ENCODE measurements at regions not wholly inside any gene's neighbourhood (a gene's known extent, or its start where the extent isn't known, plus 50 kb on each side); places are given as distances from the start of the nearest gene placed in this dataset.

DNA sequence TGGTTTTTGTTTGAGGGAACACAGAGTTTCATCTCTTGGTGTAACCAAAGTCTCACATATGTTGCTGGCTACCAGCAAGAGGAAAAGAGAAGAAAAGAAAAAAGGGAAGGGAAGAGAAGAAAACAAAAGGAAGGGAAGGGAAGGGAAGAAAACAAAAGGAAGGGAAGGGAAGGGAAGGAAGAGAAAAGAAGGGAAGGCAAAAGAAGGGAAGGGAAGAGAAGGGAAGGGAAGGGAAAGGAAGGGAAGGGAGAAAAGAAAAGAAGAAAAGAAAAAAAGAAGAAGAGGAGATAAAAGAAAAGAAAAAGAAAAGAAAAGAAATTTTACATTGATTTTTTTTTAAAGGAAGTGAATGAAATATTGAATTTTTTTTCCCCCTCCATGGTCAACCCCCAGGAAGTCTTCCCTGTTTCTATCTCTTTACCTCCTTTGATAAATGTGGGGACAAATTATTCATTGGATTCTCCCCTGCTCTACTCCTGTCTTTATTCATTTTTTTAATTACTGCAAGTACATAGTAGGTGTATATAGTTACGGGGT, 228.0 kb downstream of the SHOX start:
- TF ChIP-seq, protein P1, sequence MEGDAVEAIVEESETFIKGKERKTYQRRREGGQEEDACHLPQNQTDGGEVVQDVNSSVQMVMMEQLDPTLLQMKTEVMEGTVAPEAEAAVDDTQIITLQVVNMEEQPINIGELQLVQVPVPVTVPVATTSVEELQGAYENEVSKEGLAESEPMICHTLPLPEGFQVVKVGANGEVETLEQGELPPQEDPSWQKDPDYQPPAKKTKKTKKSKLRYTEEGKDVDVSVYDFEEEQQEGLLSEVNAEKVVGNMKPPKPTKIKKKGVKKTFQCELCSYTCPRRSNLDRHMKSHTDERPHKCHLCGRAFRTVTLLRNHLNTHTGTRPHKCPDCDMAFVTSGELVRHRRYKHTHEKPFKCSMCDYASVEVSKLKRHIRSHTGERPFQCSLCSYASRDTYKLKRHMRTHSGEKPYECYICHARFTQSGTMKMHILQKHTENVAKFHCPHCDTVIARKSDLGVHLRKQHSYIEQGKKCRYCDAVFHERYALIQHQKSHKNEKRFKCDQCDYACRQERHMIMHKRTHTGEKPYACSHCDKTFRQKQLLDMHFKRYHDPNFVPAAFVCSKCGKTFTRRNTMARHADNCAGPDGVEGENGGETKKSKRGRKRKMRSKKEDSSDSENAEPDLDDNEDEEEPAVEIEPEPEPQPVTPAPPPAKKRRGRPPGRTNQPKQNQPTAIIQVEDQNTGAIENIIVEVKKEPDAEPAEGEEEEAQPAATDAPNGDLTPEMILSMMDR (IDR thresholded peaks at IDR 0.05) = no peak

DNA sequence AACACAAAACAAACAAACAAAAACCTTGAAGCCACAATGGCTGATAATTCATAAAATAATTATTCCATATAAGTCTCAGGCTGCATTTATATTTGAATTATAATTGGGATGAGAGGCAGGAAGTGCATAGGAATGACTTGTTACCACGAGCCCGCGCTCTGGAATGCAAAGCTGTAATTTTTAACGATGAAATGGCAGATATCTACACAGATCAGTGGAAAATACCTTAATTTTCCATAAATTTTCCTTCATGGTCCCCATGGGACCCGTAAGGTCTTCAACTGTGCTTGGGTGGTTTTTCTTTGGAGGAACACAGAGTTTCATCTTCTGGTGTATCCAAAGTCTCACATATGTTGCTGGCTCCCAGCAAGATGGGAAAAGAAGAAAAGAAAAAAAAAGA, 226.8 kb downstream of the SHOX start:
- TF ChIP-seq, protein P1 (IDR thresholded peaks at IDR 0.05) = no peak

DNA sequence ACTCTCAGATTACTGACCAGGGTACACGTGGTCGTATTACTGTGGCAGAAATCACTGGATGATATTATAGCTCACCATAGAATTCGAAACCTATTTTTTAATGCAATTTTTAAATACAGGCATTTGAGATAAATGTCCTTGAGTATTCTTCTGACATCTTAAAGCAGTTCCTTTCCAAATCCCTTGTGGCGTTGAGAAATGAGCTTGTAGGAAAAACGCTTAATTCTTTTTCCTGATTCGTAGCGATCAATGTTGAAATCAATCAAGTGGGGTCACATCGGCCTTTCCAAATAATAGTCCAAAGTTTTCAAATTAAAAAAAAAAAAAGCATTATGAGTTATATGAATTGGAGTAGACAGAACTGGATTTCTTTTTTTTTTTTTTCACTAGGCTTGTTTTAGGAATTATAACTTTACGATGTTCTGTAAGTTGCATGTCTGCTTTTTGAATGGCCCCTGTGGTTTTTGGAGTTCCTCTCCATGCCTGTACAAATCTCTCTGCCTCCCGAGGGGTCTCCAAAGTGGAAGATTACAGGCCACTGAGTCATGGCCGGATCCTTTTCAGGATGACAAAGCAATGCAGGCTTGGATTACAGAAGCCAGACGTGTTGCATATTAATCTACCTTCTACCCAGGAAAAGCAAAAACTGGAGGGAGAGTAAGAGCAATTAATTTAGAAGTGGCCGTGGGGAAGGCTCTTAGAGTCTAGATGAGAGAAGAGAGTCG, 226.1 kb downstream of the SHOX start:
- TF ChIP-seq, protein P1 (IDR thresholded peaks at IDR 0.05) = no peak

DNA sequence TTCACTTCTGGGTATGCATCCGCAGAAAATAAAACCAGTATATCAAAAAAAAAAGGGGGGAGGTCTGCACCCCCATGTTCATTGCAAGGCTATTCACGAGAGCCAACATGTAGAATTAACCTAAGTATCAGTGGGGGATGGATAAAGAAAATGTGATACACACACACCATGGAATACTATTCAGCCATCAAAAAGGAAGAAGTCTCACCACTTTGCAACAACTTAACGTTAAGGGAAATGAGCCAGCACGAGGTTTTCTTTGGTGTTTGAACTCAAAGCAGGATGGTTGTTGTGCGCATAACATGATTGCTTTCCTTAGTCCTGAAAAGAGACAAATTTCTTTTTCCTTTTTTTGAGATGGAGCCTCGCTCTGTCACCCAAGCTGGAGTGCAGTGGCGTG, 222.7 kb downstream of the SHOX start:
- TF ChIP-seq, protein P1 (IDR thresholded peaks at IDR 0.05) = no peak

DNA sequence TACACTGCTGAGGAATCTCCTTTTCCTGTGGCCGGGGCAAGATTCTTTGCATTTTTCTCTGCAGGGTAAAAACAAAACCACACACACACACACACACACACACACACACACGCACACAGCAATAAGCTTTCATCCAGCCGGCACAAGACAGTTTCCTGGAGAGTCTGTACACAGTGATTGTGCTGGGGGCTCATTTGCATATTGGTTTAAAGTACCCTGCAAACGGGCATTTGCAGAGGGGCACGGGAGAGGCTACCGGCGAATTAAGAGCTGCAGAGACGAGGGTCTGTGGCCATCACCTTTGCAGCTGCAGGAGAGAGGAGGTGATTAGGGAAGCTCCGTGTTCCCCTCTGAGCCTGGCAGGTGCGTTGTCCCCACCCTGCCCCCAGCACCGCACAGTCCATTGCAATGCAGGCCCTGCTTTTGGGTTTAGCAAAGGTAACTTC, 219.9 kb downstream of the SHOX start:
- TF ChIP-seq, protein P1 (IDR thresholded peaks at IDR 0.05) = no peak

DNA sequence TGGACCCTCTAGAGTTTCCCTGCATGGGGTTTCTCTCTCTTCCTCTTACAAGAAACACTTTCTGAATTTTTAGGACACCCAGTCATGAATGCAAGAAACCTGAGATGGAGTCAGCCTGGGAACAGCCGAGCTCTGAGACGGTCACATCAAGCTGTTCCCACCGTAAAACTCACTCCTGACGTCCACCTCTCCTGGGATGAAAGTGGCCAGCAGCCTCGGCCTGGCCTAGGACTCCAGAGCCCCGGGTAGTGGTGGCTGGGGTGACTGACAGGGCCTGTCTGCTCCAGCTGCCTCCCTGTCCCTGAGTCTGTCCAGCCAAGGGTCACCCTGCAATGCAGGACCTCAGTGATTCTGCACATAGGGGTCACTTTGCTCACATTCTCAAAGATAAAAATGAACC, 217.8 kb downstream of the SHOX start:
- TF ChIP-seq, protein P1 (IDR thresholded peaks at IDR 0.05) = no peak

DNA sequence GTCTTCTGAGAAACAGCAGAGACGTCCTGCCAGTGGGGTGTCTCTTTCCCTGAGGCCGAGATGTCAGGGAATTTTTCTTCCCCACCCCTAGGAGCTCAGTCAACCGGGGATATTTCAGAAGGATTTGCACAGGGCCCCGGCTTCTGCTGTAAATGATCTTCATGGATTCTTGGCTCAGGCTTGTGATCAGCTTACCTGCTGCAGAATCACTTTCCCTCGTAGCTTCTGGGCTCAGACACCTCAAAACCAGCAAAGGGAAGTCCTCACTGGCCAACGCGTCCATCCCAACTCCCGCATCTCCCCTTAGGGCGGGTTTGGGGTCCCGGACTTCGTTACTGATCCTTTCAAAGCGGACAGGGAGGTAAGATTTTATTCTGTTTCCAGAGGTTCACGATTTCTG, 212.7 kb downstream of the SHOX start:
- TF ChIP-seq, protein P1 (IDR thresholded peaks at IDR 0.05) = no peak

Data from LNCAP (cell line).